Body of pancreas (tissue), 4 donors: ENCODE measurements at regions not wholly inside any gene's neighbourhood (a gene's known extent, or its start where the extent isn't known, plus 50 kb on each side); places are given as distances from the start of the nearest gene placed in this dataset.

Experiments used
- ATAC-seq: fragments of 150-250 bp; one replicate; pipeline ENCODE4 v1.9.1; 2016
- DNase-seq, 4 donors: peaks; one replicate each; pipeline ENCODE4 v3.0.0-alpha.2; 2019
- H3K27ac ChIP-seq, 4 donors: fragments of 200-600 bp; sonication (generic); 1 replicate in 3 of 4; 2 replicates in 1 of 4; pipeline versions ENCODE4 v1.5.1 to v1.6.1; 2016 to 2019; ENCODE audit warnings: mild to moderate bottlenecking in 1 of 4, mixed read lengths in 1 of 4, moderate library complexity in 1 of 4
- H3K27me3 ChIP-seq, 2 donors: fragments of 200-600 bp; sonication (generic); one replicate each; pipeline ENCODE4 v1.6.0; 2016; ENCODE audit warnings: mild to moderate bottlenecking in 1 of 2
- H3K36me3 ChIP-seq, 2 donors: fragments of 200-600 bp; sonication (generic); replicated peaks in 1 of 2; 2 replicates each; pipeline ENCODE4 v1.5.1; 2016; ENCODE audit warnings: low read depth in 2 of 2; ENCODE audit not compliant: insufficient read depth in 1 of 2
- H3K4me1 ChIP-seq: fragments of 200-600 bp; sonication (generic); one replicate; pipeline ENCODE4 v1.6.0; 2016
- H3K4me3 ChIP-seq, 2 donors: fragments of 200-600 bp; sonication (generic); 1 replicate in 1 of 2; 2 replicates in 1 of 2; pipeline ENCODE4 v1.5.1; 2016 to 2019
- H3K9me3 ChIP-seq, 3 donors: fragments of 200-600 bp; sonication (generic); 1 replicate in 2 of 3; 2 replicates in 1 of 3; pipeline ENCODE4 v1.5.1; 2016
- CTCF ChIP-seq, 7 experiments: fragments of 450-650 bp in 4 of 7; fragments of 200-600 bp in 3 of 7; sonication (generic) in 3 of 7; IDR thresholded peaks; one replicate each; pipeline ENCODE4 v1.5.1; 2016 to 2019; ENCODE audit warnings: antibody characterized with exemption in 7 of 7
- POLR2A ChIP-seq, 3 donors: fragments of 450-650 bp; IDR thresholded peaks; one replicate each; pipeline ENCODE4 v1.6.1; 2016; ENCODE audit warnings: antibody characterized with exemption in 3 of 3, mild to moderate bottlenecking in 2 of 3
- WGBS, 2 donors: methylation state at CpG; one replicate each; pipeline ENCODE4 v1.1.5; 2017; 5-methylcytosine and 5-hydroxymethylcytosine counted together
- intact Hi-C: fragments of 100-400 bp; cut with DNase I; formaldehyde crosslinking; loops from one replicate; pipeline ENCODE4 v1.15.1; 2023

GRCh38 chr12:105725054-105725453 is 394.6 kb downstream of the C12orf75 start:
- no peaks in the 10 kb centered on the region for H3K9me3 ChIP-seq
- DNase-seq (no peak), ATAC-seq (no peak)
- no peak overlapping the region for H3K27ac ChIP-seq
- H3K36me3 ChIP-seq = no peaks in the 10 kb centered on the region
- H3K27me3 ChIP-seq = no peaks in the 10 kb centered on the region
- TF ChIP-seq POLR2A (IDR thresholded peaks at IDR 0.05) = no peak
- no peak for TF ChIP-seq CTCF (IDR thresholded peaks at IDR 0.05)
- no peaks in the 10 kb centered on the region for H3K4me1 ChIP-seq
- intact Hi-C loops = no loop called here
- H3K4me3 ChIP-seq = no peak overlapping the region

GRCh38 chr12:105729181-105729771 is 398.8 kb downstream of the C12orf75 start:
- H3K27me3 ChIP-seq = no peaks in the 10 kb centered on the region
- no peaks in the 10 kb centered on the region for H3K36me3 ChIP-seq
- DNase-seq (no peak), ATAC-seq (no peak)
- intact Hi-C loops = no loop called here
- no peak overlapping the region for H3K4me3 ChIP-seq
- 50 to 59% methylated on average over 2 of the region's 2 CpGs for WGBS, 2 donors
- TF ChIP-seq POLR2A (IDR thresholded peaks at IDR 0.05) (no peak), CTCF (IDR thresholded peaks at IDR 0.05) (no peak)
- H3K27ac ChIP-seq = no peak overlapping the region
- no peaks in the 10 kb centered on the region for H3K4me1 ChIP-seq
- H3K9me3 ChIP-seq = no peaks in the 10 kb centered on the region

- ATAC-seq = no peak
- Histone ChIP-seq H3K36me3 (no peaks in the 10 kb centered on the region), H3K9me3 (no peaks in the 10 kb centered on the region), H3K4me1 (no peaks in the 10 kb centered on the region), H3K4me3 (no peak overlapping the region), H3K27me3 (no peaks in the 10 kb centered on the region), H3K27ac (no peak overlapping the region)
- intact Hi-C loops = no loop called here
- no peak for DNase-seq
- TF ChIP-seq POLR2A (IDR thresholded peaks at IDR 0.05) = no peak
- TF ChIP-seq CTCF (IDR thresholded peaks at IDR 0.05) = no peak
These were observed 399.4 kb downstream of the C12orf75 start for GRCh38 chr12:105729926-105730325.

- no peak overlapping the region for H3K27ac ChIP-seq
- WGBS, 2 donors = 5 to 7% methylated on average over 1 of the region's 1 CpG
- ATAC-seq = no peak
- no peaks in the 10 kb centered on the region for H3K4me1 ChIP-seq
- H3K4me3 ChIP-seq = no peak overlapping the region
- intact Hi-C loops = no loop called here
- TF ChIP-seq POLR2A (IDR thresholded peaks at IDR 0.05) (no peak), CTCF (IDR thresholded peaks at IDR 0.05) (no peak)
- no peaks in the 10 kb centered on the region for H3K36me3 ChIP-seq
- H3K27me3 ChIP-seq = no peaks in the 10 kb centered on the region
- DNase-seq = no peak
- H3K9me3 ChIP-seq = no peaks in the 10 kb centered on the region
These were observed 403.1 kb downstream of the C12orf75 start for GRCh38 chr12:105733579-105733978.

GRCh38 chr12:105736498-105736897 is 402.3 kb downstream of the NUAK1 start:
- ATAC-seq (no peak), DNase-seq (no peak)
- 30 to 46% methylated on average over 5 of the region's 5 CpGs for WGBS, 2 donors
- Histone ChIP-seq H3K27me3 (no peaks in the 10 kb centered on the region), H3K4me3 (no peak overlapping the region), H3K36me3 (no peaks in the 10 kb centered on the region), H3K9me3 (no peaks in the 10 kb centered on the region), H3K4me1 (no peaks in the 10 kb centered on the region), H3K27ac (no peak overlapping the region)
- intact Hi-C loops = no loop called here
- TF ChIP-seq CTCF (IDR thresholded peaks at IDR 0.05) (no peak), POLR2A (IDR thresholded peaks at IDR 0.05) (no peak)
